ENCODE measurements at regions not wholly inside any gene's neighbourhood (a gene's known extent, or its start where the extent isn't known, plus 50 kb on each side); places are given as distances from the start of the nearest gene placed in this dataset.

- no peak overlapping the region for H3K4me3 ChIP-seq (replicated peaks in 1 of 3; ENCODE audit: insufficient read depth in 1 of 3, low read depth in 2 of 3, low read length in 3 of 3)
- H3K9me3 ChIP-seq (ENCODE audit: low read length) = no peaks in the 10 kb centered on the region
- no peaks in the 10 kb centered on the region for H4K20me1 ChIP-seq (ENCODE audit: insufficient read depth, low read length)
- H3K27ac ChIP-seq (ENCODE audit: extremely low read length, insufficient read depth, low read length) = no peak overlapping the region
- H3K9ac ChIP-seq (ENCODE audit: insufficient read depth, low read depth, low read length) = no peak overlapping the region
- BruUV-seq (replicated peaks) = no TSS peak
- in situ Hi-C loops (cut with HindIII; ENCODE audit: extremely low pct_ligation_motif_present, low pct_unique_long_range_greater_than_20kb) = no loop called here
- no peak for FAIRE-seq
- no peak overlapping the region for H2AFZ ChIP-seq (ENCODE audit: low read length)
- no peaks in the 10 kb centered on the region for H3K27me3 ChIP-seq (ENCODE audit: control insufficient read depth in 1 of 2, insufficient read depth in 2 of 2, low read length in 2 of 2)
- ATAC-seq = no peak
- no peaks in the 10 kb centered on the region for H3K36me3 ChIP-seq (replicated peaks in 1 of 2; ENCODE audit: control insufficient read depth in 1 of 2, insufficient read depth in 2 of 2, low read length in 2 of 2)
- ChIA-PET POLR2A (no interaction called here), CTCF (ENCODE audit: low intra/inter-chr PET ratio, low total read pairs) (no interaction called here)
- peaks cover 9% of the 10 kb centered on the region; the same call in 1 of the 2 replicates for H3K4me1 ChIP-seq (ENCODE audit: insufficient read depth, low read length)
- H3K4me2 ChIP-seq (ENCODE audit: low read depth, low read length) = no peak overlapping the region
- intact Hi-C loops (cut with micrococcal nuclease; ENCODE audit: unreplicated experiment) = no loop called here
- no peak for DNase-seq (ENCODE audit: low spot score)
- no peaks in the 10 kb centered on the region for H3K79me2 ChIP-seq (ENCODE audit: insufficient read depth, low read length)
- TF ChIP-seq BRD4 (CRISPR knock-in tag; IDR thresholded peaks at IDR 0.05) = no peak
- no peak for TF ChIP-seq HNF4G (IDR thresholded peaks at IDR 0.05; ENCODE audit: borderline replicate concordance, low read depth, low read length)
- no peak for TF ChIP-seq HNF4G (CRISPR knock-in tag; IDR thresholded peaks at IDR 0.05; ENCODE audit: borderline replicate concordance, low read depth)
- TF ChIP-seq HDAC2 (CRISPR knock-in tag; IDR thresholded peaks at IDR 0.05) = no peak
- no peak for TF ChIP-seq RNF2 (conservative IDR thresholded peaks at IDR 0.05; ENCODE audit: low read depth)
- TF ChIP-seq RFX5 (IDR thresholded peaks at IDR 0.05; ENCODE audit: low read depth, low read length) = no peak
- no peak for TF ChIP-seq SRSF4 (IDR thresholded peaks at IDR 0.05; ENCODE audit: low read depth, low read length, poor library complexity, severe bottlenecking)
- no peak for TF ChIP-seq ZNF878 (CRISPR knock-in tag; IDR thresholded peaks at IDR 0.05)
- TF ChIP-seq ZBTB46 (CRISPR knock-in tag; IDR thresholded peaks at IDR 0.05; ENCODE audit: borderline replicate concordance) = no peak
- no peak for TF ChIP-seq NR0B2 (CRISPR knock-in tag; IDR thresholded peaks at IDR 0.05)
- TF ChIP-seq ASH2L (IDR thresholded peaks at IDR 0.05; ENCODE audit: insufficient read length, low read depth, low read length) = no peak
- no peak for TF ChIP-seq SETDB1 (CRISPR knock-in tag; IDR thresholded peaks at IDR 0.05; ENCODE audit: borderline replicate concordance)
- no peak for TF ChIP-seq BRCA1 (CRISPR knock-in tag; IDR thresholded peaks at IDR 0.05)
- TF ChIP-seq AKNA (CRISPR knock-in tag; IDR thresholded peaks at IDR 0.05; ENCODE audit: borderline replicate concordance) = no peak
- no peak for TF ChIP-seq ZNF614 (CRISPR knock-in tag; IDR thresholded peaks at IDR 0.05; ENCODE audit: borderline replicate concordance)
- TF ChIP-seq MAZ (IDR thresholded peaks at IDR 0.05; ENCODE audit: borderline replicate concordance, low read depth, low read length) = no peak
- no peak for TF ChIP-seq MAZ (CRISPR knock-in tag; IDR thresholded peaks at IDR 0.05; ENCODE audit: low read depth)
These were observed 118.9 kb upstream of the CEP162 start for GRCh38 chr6:84346372-84346771.
